H1 (cell line): ENCODE measurements at regions not wholly inside any gene's neighbourhood (a gene's known extent, or its start where the extent isn't known, plus 50 kb on each side); places are given as distances from the start of the nearest gene placed in this dataset.

Source experiments
- CTCF ChIA-PET: fragments of 300-600 bp; sonication (Branson Sonifier 250); formaldehyde crosslinking; loops from one replicate; lab custom pipeline; 2021; ENCODE audit not compliant: partially characterized antibody; lab: Charles Lee
- POLR2A ChIA-PET: fragments of 300-600 bp; sonication (Branson Sonifier 250); formaldehyde crosslinking; loops from one replicate; lab custom pipeline; 2021; ENCODE audit warnings: inconsistent platforms; ENCODE audit not compliant: partially characterized antibody; lab: Charles Lee
- DNase-seq, 2 experiments: peaks; one replicate each; pipeline versions ENCODE4 v3.0.0 to v3.0.0-alpha.2; 2010 to 2022; ENCODE audit warnings: low spot score in 2 of 2, low read depth in 1 of 2, mixed read lengths in 1 of 2
- FAIRE-seq: peaks from 2 replicates; lab custom pipeline; 2011; peaks lifted over from hg19 to GRCh38; lab: Jason Lieb, UNC
- H2AFZ ChIP-seq: 2 replicates; pipeline ENCODE4 v1.8.1; 2012; ENCODE audit warnings: low read length, inconsistent platforms
- H2AK5ac ChIP-seq: 2 replicates; pipeline ENCODE4 v1.6.1; 2013; ENCODE audit warnings: low read depth, low read length
- H2BK120ac ChIP-seq: replicated peaks from 2 replicates; pipeline ENCODE3; 2013; ENCODE audit warnings: low read depth, low read length, inconsistent platforms
- H2BK12ac ChIP-seq: 2 replicates; pipeline ENCODE4 v1.6.1; 2013; ENCODE audit warnings: low read depth, low read length
- H2BK15ac ChIP-seq: 2 replicates; pipeline ENCODE4 v1.6.1; 2013; ENCODE audit warnings: low read length
- H2BK20ac ChIP-seq: 2 replicates; pipeline ENCODE4 v1.6.1; 2013; ENCODE audit warnings: low read length
- H2BK5ac ChIP-seq: 2 replicates; pipeline ENCODE4 v1.6.1; 2013; ENCODE audit warnings: low read depth, low read length
- H3K14ac ChIP-seq: 2 replicates; pipeline ENCODE4 v1.6.1; 2013; ENCODE audit warnings: inconsistent platforms; ENCODE audit not compliant: insufficient read length
- H3K18ac ChIP-seq: 2 replicates; pipeline ENCODE4 v1.6.1; 2013; ENCODE audit warnings: low read length; ENCODE audit errors: extremely low read depth
- H3K23ac ChIP-seq: 2 replicates; pipeline ENCODE4 v1.6.1; 2013; ENCODE audit warnings: inconsistent platforms; ENCODE audit not compliant: insufficient read length
- H3K23me2 ChIP-seq: 2 replicates; pipeline ENCODE4 v1.6.1; 2013; ENCODE audit warnings: low read depth, low read length
- H3K27ac ChIP-seq: 2 replicates; pipeline ENCODE4 v1.6.1; 2011; ENCODE audit warnings: low read depth, low read length, inconsistent platforms
- H3K27me3 ChIP-seq, 4 experiments: replicated peaks in 1 of 4; 1 replicate in 1 of 4; 2 replicates in 3 of 4; pipeline versions ENCODE4 v1.6.1 to v1.8.1; 2011 to 2013; ENCODE audit warnings: low read length in 3 of 4, mild to moderate bottlenecking in 3 of 4, inconsistent platforms in 2 of 4, mixed read lengths in 2 of 4, moderate library complexity in 1 of 4; ENCODE audit not compliant: control insufficient read depth in 3 of 4, insufficient read depth in 3 of 4; ENCODE audit errors: extremely low read depth in 1 of 4
- H3K36me3 ChIP-seq, 4 experiments: 2 replicates each; pipeline versions ENCODE4 v1.6.1 to v1.8.1; 2011 to 2013; ENCODE audit warnings: mild to moderate bottlenecking in 4 of 4, low read length in 3 of 4, moderate library complexity in 2 of 4, control low read depth in 1 of 4, inconsistent platforms in 1 of 4; ENCODE audit not compliant: insufficient read depth in 4 of 4, control insufficient read depth in 2 of 4
- H3K4ac ChIP-seq: replicated peaks from 2 replicates; pipeline ENCODE3; 2013; ENCODE audit warnings: low read length, low read depth, mixed read lengths, inconsistent platforms; ENCODE audit not compliant: insufficient read length
- H3K4me1 ChIP-seq, 4 experiments: replicated peaks in 1 of 4; 1 replicate in 1 of 4; 2 replicates in 3 of 4; pipeline versions ENCODE4 v1.6.1 to v1.8.1; 2011 to 2013; ENCODE audit warnings: low read length in 3 of 4, inconsistent platforms in 2 of 4, mixed read lengths in 1 of 4; ENCODE audit not compliant: insufficient read depth in 4 of 4, control insufficient read depth in 3 of 4
- H3K4me2 ChIP-seq, 2 experiments: 2 replicates each; pipeline versions ENCODE4 v1.6.1 to v1.8.1; 2011 to 2013; ENCODE audit warnings: low read depth in 2 of 2, low read length in 2 of 2, control low read depth in 1 of 2, inconsistent platforms in 1 of 2, mild to moderate bottlenecking in 1 of 2; ENCODE audit not compliant: insufficient read depth in 1 of 2
- H3K4me3 ChIP-seq, 4 experiments: fragments of 200-600, 300-600 bp in 1 of 4; sonication (generic), shearing (Covaris generic), sonication (Bioruptor Twin) in 1 of 4; 2 replicates each; pipeline versions ENCODE4 v1.5.1 to v1.8.1; 2011 to 2016; ENCODE audit warnings: low read length in 4 of 4, low read depth in 3 of 4, control low read depth in 2 of 4, inconsistent platforms in 2 of 4, mild to moderate bottlenecking in 2 of 4, mixed read lengths in 1 of 4, moderate library complexity in 1 of 4; ENCODE audit not compliant: insufficient read depth in 2 of 4; ENCODE audit errors: extremely low read depth in 1 of 4
- H3K56ac ChIP-seq: replicated peaks from 2 replicates; pipeline ENCODE3; 2013; ENCODE audit warnings: low read depth, mild to moderate bottlenecking, mixed read lengths, low read length, inconsistent platforms; ENCODE audit not compliant: insufficient read length
- H3K79me1 ChIP-seq: 2 replicates; pipeline ENCODE4 v1.6.1; 2013; ENCODE audit warnings: low read depth, low read length, control low read depth
- H3K79me2 ChIP-seq, 2 experiments: 2 replicates each; pipeline versions ENCODE4 v1.6.1 to v1.8.1; 2012 to 2013; ENCODE audit warnings: low read length in 2 of 2, mild to moderate bottlenecking in 2 of 2, inconsistent platforms in 1 of 2; ENCODE audit not compliant: insufficient read depth in 2 of 2, control insufficient read depth in 1 of 2
- H3K9ac ChIP-seq, 4 experiments: replicated peaks in 1 of 4; 1 replicate in 1 of 4; 2 replicates in 3 of 4; pipeline versions ENCODE4 v1.6.1 to v1.8.1; 2011 to 2013; ENCODE audit warnings: low read depth in 3 of 4, low read length in 3 of 4, control low read depth in 2 of 4, mild to moderate bottlenecking in 2 of 4, moderate library complexity in 2 of 4, inconsistent platforms in 1 of 4; ENCODE audit errors: extremely low read depth in 1 of 4
- H3K9me3 ChIP-seq, 2 experiments: 2 replicates each; pipeline versions ENCODE4 v1.6.1 to v1.8.1; 2012 to 2013; ENCODE audit warnings: mild to moderate bottlenecking in 2 of 2, moderate library complexity in 2 of 2, control low read depth in 1 of 2, inconsistent platforms in 1 of 2, low read depth in 1 of 2, low read length in 1 of 2, mixed read lengths in 1 of 2; ENCODE audit not compliant: insufficient read depth in 2 of 2
- H4K20me1 ChIP-seq, 2 experiments: replicated peaks in 1 of 2; 2 replicates each; pipeline versions ENCODE3 to v1.8.1; 2011 to 2013; ENCODE audit warnings: inconsistent platforms in 2 of 2, low read length in 2 of 2, mild to moderate bottlenecking in 1 of 2; ENCODE audit not compliant: insufficient read depth in 2 of 2, control insufficient read depth in 1 of 2
- H4K5ac ChIP-seq: 2 replicates; pipeline ENCODE4 v1.6.1; 2013; ENCODE audit warnings: low read length, low read depth, mixed read lengths, inconsistent platforms; ENCODE audit not compliant: insufficient read length
- H4K8ac ChIP-seq: 2 replicates; pipeline ENCODE4 v1.8.0; 2013; ENCODE audit warnings: mild to moderate bottlenecking, moderate library complexity, low read length, inconsistent platforms; ENCODE audit not compliant: insufficient read depth; ENCODE audit errors: extremely low read depth
- H4K91ac ChIP-seq: replicated peaks from 2 replicates; pipeline ENCODE3; 2013; ENCODE audit warnings: low read length, mixed read lengths, inconsistent platforms; ENCODE audit not compliant: insufficient read length
- CEBPB ChIP-seq: IDR thresholded peaks from 2 replicates; pipeline ENCODE4 v1.6.1; 2012; ENCODE audit warnings: low read depth, low read length
- CTBP2 ChIP-seq: IDR thresholded peaks from 2 replicates; pipeline ENCODE4 v1.7.0; 2011; ENCODE audit warnings: borderline replicate concordance, mild to moderate bottlenecking, moderate library complexity, mixed read lengths, low read length; ENCODE audit not compliant: insufficient read depth, insufficient read length
- KDM1A ChIP-seq: fragments of 200-600, 300-600 bp; sonication (generic); IDR thresholded peaks from 2 replicates; pipeline ENCODE4 v1.7.1; 2016; ENCODE audit warnings: mild to moderate bottlenecking, low read length, borderline replicate concordance
- PHF8 ChIP-seq: fragments of 200-600 bp; sonication (generic); conservative IDR thresholded peaks from 2 replicates; pipeline ENCODE4 v1.7.1; 2012; ENCODE audit warnings: low read depth, mild to moderate bottlenecking, inconsistent platforms, low read length, moderate library complexity
- POLR2A ChIP-seq, 2 experiments: IDR thresholded peaks; 1 replicate in 1 of 2; 2 replicates in 1 of 2; pipeline ENCODE4 v1.6.1; 2011; ENCODE audit warnings: low read depth in 2 of 2, low read length in 2 of 2, mild to moderate bottlenecking in 2 of 2; ENCODE audit errors: control extremely low read depth in 1 of 2
- RAD21 ChIP-seq, 2 experiments: IDR thresholded peaks in 1 of 2; conservative IDR thresholded peaks in 1 of 2; 2 replicates each; pipeline ENCODE4 v1.6.1; 2011; ENCODE audit warnings: low read depth in 2 of 2, low read length in 2 of 2, improper control_type of control experiment in 1 of 2, inconsistent platforms in 1 of 2, mild to moderate bottlenecking in 1 of 2, moderate library complexity in 1 of 2
- SIX5 ChIP-seq: IDR thresholded peaks from 2 replicates; pipeline ENCODE4 v1.6.1; 2011; ENCODE audit warnings: mild to moderate bottlenecking, low read depth, low read length
- SP4 ChIP-seq: IDR thresholded peaks from 2 replicates; pipeline ENCODE4 v1.6.1; 2012; ENCODE audit warnings: low read length, inconsistent platforms
- SUZ12 ChIP-seq: fragments of 200-600 bp; sonication (generic); IDR thresholded peaks from 2 replicates; pipeline ENCODE4 v1.6.1; 2012; ENCODE audit warnings: mild to moderate bottlenecking, inconsistent platforms, low read length, moderate library complexity, mixed read lengths
- TAF1 ChIP-seq: IDR thresholded peaks from 2 replicates; pipeline ENCODE4 v1.6.1; 2011; ENCODE audit warnings: mild to moderate bottlenecking, low read depth, low read length
- TAF7 ChIP-seq: optimal IDR thresholded peaks from 2 replicates; pipeline ENCODE3; 2011; ENCODE audit warnings: low read depth, mild to moderate bottlenecking, inconsistent platforms, low read length, moderate library complexity, borderline replicate concordance
- ZNF274 ChIP-seq: IDR thresholded peaks from 2 replicates; pipeline ENCODE4 v1.7.0; 2012; ENCODE audit warnings: low read length, borderline replicate concordance; ENCODE audit errors: extremely low read depth
- whole genome bisulfite sequencing, 2 experiments: shearing (Covaris generic) in 1 of 2; methylation state at CpG; one replicate each; pipeline versions ENCODE4 v1.1.6 to v1.1.7; 2013 to 2015; ENCODE audit warnings: low lambda C conversion rate in 2 of 2, mixed read lengths in 2 of 2, inconsistent platforms in 1 of 2, low coverage in 1 of 2, missing lambda C conversion rate in 1 of 2; ENCODE audit not compliant: insufficient replicate concordance in 2 of 2, insufficient coverage in 1 of 2, insufficient read length in 1 of 2; ENCODE audit errors: extremely low coverage in 1 of 2, missing lambda C conversion rate in 1 of 2; 5-methylcytosine and 5-hydroxymethylcytosine counted together
- TF ChIP-seq, protein P1 (sequence below): IDR thresholded peaks from 2 replicates; pipeline ENCODE4 v1.6.1; 2011; ENCODE audit warnings: low read length, improper control_type of control experiment

DNA sequence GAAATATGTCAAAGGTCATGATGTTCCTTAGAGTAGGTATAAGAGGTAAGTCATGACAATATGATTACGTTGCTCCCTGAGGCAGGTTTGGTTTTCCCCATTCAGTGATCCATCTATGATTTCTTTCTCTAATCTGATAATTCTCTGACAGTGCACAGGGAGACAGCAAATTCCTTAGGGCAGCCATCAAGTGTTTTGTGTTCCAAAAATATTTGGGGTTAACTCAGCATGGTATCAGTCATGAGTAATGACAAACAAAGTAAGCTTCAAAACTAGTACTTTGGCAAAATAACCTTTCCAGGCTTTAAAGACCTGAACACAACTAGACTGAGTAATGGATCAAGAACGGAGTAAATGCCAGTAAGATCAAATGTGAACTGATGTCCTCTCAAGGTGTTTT lies 55.3 kb upstream of the SPATA31E1 start:
- Histone ChIP-seq H3K23ac (no peak overlapping the region), H3K36me3 (no peaks in the 10 kb centered on the region), H4K5ac (no peak overlapping the region), H2AK5ac (no peak overlapping the region), H3K4me3 (no peak overlapping the region), H2BK15ac (no peak overlapping the region), H2BK20ac (no peak overlapping the region), H2AFZ (no peak overlapping the region), H2BK12ac (no peak overlapping the region), H3K14ac (no peak overlapping the region), H2BK5ac (no peak overlapping the region), H3K4ac (no peak overlapping the region), H3K79me2 (no peaks in the 10 kb centered on the region), H3K4me2 (no peak overlapping the region), H3K9me3 (no peaks in the 10 kb centered on the region), H3K79me1 (no peaks in the 10 kb centered on the region), H3K18ac (no peak overlapping the region), H4K8ac (no peak overlapping the region), H3K9ac (no peak overlapping the region), H3K27ac (no peak overlapping the region), H3K23me2 (no peaks in the 10 kb centered on the region; the same call in 1 of the 2 replicates), H4K91ac (no peak overlapping the region), H3K56ac (no peak overlapping the region), H3K4me1 (peaks cover 0 to 2% (median 0%) of the 10 kb centered on the region in 4 experiments; a peak in 2 of 7 replicates), H2BK120ac (no peak overlapping the region), H4K20me1 (no peaks in the 10 kb centered on the region), H3K27me3 (no peaks in the 10 kb centered on the region; a peak in 1 of 7 replicates)
- FAIRE-seq (no peak), DNase-seq (no peak)
- ChIA-PET CTCF (interaction anchor here (1.2 to 2.5 kb wide), 2 partner anchors 12 to 143 kb away, joined by 3 to 9 read pairs; no protein-coding TSS in a partner anchor), POLR2A (no interaction called here)
- WGBS, 2 experiments, result 87% methylated on average over 2 of the region's 2 CpGs; no CpG with 5 or more reads in 1 of the 2 experiments
- TF ChIP-seq ZNF274, result no peak
- TF ChIP-seq TAF7, result no peak
- TF ChIP-seq PHF8, result no peak
- TF ChIP-seq TAF1, result no peak
- no peak for TF ChIP-seq SP4
- TF ChIP-seq SUZ12, result no peak
- no peak for TF ChIP-seq CTBP2
- TF ChIP-seq KDM1A, result no peak
- no peak for TF ChIP-seq POLR2A (IDR thresholded peaks at IDR 0.05; ENCODE audit: control extremely low read depth in 1 of 2, low read depth in 2 of 2, low read length in 2 of 2)
- TF ChIP-seq, protein P1, sequence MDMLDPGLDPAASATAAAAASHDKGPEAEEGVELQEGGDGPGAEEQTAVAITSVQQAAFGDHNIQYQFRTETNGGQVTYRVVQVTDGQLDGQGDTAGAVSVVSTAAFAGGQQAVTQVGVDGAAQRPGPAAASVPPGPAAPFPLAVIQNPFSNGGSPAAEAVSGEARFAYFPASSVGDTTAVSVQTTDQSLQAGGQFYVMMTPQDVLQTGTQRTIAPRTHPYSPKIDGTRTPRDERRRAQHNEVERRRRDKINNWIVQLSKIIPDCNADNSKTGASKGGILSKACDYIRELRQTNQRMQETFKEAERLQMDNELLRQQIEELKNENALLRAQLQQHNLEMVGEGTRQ, result no peak
- TF ChIP-seq CEBPB, result no peak
- TF ChIP-seq RAD21 (IDR thresholded peaks at IDR 0.05 in 1 of 2, conservative IDR thresholded peaks at IDR 0.05 in 1 of 2; ENCODE audit: low read depth in 2 of 2, low read length in 2 of 2), result no peak
- TF ChIP-seq SIX5, result no peak
